ENCODE measurements at regions not wholly inside any gene's neighbourhood (a gene's known extent, or its start where the extent isn't known, plus 50 kb on each side); places are given as distances from the start of the nearest gene placed in this dataset.

- TF ChIP-seq POLR2AphosphoS5 (IDR thresholded peaks at IDR 0.05; ENCODE audit: low read depth, low read length): no peak
- TF ChIP-seq TAF1 (IDR thresholded peaks at IDR 0.05; ENCODE audit: low read depth, low read length): no peak
Measured at GRCh38 chr1:103948526-103948925, 198.8 kb downstream of the AMY1C start.
